ENCODE measurements at regions not wholly inside any gene's neighbourhood (a gene's known extent, or its start where the extent isn't known, plus 50 kb on each side); places are given as distances from the start of the nearest gene placed in this dataset.
"Not testable (repeated sequence)": the region's sequence is repeated elsewhere in the genome, so short reads cannot be mapped to it uniquely, and the experiment has no call there.

GRCh38 chr2:66169076-66169475, 265.8 kb upstream of the MEIS1 start:
- no peak for DNase-seq

DNA sequence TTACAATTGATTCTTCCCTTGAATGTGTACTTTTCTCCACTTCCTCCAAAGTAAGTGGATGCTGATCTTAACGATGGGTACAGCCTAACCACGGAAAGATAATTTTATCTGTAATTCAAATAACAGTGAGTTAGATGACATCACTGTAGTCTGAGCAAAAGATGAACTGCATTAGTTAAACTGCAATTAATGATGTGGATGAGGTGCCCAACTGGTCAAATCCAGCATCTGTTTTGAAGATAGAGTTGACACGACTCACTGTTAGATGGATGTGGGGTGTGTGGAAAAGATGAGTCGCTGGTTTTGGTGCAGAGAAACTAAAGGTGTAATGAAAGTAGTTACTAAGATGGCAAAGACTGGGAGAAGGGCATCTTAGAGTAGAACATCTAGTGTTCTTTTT, 270.5 kb upstream of the MEIS1 start:
- DNase-seq: no peak

- no peak for DNase-seq
These were observed 278.8 kb upstream of the MEIS1 start for GRCh38 chr2:66156171-66156570.

DNA sequence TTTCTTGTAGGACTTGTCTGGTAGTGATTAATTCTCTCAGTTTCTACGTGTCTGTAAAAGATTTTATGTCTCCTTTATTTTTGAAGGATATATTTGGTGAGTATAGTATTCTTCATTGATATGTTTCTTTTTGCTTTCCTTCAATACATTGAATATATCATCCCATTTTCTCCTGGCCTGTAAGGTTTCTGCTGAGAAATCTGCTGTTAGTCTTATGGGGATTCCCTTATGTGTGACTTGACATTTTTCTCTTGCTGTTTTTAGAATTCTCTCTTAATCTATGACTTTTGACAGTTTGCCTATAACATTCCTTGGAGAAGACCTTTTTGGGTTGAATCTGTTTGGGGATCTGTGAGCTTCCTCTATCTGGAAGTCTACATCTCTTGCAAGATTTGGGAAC, 281.0 kb upstream of the MEIS1 start:
- DNase-seq: no peak

GRCh38 chr2:66145490-66145889, 289.4 kb upstream of the MEIS1 start:
- no peak for DNase-seq

- DNase-seq: not testable (repeated sequence)
These were observed 290.6 kb upstream of the MEIS1 start for GRCh38 chr2:66144324-66144723.

DNA sequence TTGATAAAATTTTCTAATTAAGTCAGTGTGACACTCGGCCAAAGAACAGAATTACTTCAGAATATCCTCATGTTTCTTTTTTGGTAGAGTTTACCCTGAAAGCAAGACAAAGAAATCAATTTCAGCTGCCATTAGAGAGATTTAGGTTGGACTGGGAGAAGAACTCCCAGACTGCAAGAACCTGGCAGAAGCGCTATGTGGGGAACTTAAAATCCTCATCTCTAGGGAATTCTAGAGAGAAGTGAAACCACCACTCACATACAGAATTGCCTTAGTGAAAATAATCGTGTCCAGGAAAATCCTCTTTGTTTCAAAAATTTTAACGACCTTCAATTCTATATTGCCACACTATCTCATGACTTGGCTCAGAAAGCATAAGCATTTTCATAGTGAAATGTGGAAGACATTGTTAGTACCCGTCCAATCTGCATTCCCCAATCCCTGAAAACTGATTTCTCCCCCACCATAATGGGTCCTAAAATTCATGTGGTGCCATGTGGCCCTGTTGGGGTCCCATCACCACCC, 297.3 kb upstream of the MEIS1 start:
- DNase-seq: no peak

- DNase-seq: no peak
These were observed 300.7 kb upstream of the MEIS1 start for GRCh38 chr2:66134138-66134701.

DNA sequence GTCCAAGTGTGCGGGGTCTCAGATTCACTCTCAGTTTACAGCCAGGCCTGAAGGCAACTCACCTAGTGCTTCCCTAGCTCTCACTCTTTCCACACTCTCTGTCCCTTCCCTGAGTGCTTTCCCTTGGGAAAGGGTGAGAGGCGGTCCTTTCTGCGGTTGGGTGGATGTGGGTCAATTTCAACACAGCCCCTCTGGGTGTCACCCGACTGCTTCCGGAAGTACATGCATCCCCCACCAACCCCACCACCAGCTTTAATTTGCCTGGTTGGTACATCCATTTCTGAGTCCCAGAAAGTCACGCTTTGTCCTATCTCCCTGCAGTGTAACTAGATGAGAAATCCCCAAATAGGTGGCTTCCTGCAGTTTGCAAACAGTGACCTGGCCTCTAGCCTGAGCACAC, 307.3 kb upstream of the MEIS1 start:
- DNase-seq: no peak

GRCh38 chr2:66127061-66127460, 307.9 kb upstream of the MEIS1 start:
- no peak for DNase-seq

DNA sequence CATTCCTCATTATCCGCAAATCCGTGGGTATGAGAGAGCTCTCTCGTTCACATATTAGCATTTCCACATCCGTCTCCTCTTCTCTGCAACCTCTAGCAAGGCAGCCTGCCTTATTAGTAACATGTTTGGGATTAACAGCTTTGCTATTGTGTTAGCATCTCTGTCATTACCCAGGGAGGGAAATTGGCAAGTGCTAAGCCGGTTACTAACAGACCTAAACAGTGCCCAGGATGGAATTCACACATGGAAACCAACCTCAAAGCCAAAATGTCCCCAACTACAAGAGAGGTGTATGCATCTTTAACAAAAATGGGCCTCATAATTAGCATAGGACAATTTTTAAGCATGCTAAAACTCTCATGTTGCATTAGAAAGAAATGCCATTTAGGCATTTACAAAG, 309.0 kb upstream of the MEIS1 start:
- DNase-seq: no peak

GRCh38 chr2:66122516-66122915, 312.4 kb upstream of the MEIS1 start:
- no peak for DNase-seq

GRCh38 chr2:66121946-66122345, 313.0 kb upstream of the MEIS1 start:
- no peak for DNase-seq

DNA sequence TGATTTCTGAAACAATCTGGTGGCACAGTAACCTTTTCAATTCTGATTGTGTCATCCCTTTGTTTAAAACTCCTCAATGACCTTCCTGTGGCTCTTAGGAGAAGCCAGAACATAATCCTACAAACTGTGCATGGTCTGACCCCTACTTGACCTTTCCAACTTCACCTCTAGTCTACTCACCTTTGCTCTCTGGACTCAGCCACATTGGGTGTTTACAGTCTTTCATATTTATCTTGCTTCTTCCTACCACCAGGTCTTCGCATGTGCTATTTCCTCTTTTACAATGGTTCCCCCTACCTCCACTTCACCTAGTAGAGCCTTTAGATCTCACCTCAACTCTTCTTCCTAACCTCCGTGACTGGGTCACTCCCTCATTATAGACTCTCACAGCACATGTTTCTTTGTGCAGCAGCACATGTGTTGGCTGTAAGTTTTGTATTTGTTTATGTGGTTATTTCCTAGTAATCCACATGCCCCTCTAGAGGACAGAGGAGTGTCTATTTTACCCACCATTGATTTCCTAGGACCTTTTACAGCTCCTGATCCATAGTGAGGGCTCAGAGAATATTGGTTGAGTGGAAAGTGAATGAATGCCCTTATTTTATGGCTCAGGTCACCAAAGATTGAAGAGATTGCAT, 320.8 kb upstream of the MEIS1 start:
- DNase-seq: no peak

DNA sequence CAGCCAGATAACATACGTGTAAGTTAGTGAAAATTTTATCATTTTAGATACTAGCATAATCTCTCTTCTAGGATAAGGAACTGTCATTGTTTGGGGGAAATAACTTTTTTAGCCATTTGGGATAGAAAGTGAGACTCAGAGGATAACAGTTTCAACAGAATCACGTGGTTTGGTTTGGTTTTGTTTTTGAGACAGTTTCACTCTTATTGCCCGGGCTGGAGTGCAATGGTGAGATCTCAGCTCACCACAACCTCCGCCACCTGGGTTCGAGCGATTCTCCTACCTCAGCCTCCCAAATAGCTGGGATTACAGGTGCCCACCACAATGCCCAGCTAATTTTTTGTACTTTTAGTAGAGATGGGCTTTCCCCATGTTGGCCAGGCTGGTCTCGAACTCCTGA, 323.2 kb upstream of the MEIS1 start:
- no peak for DNase-seq

GRCh38 chr2:66110608-66111007, 324.3 kb upstream of the MEIS1 start:
- DNase-seq: no peak

DNA sequence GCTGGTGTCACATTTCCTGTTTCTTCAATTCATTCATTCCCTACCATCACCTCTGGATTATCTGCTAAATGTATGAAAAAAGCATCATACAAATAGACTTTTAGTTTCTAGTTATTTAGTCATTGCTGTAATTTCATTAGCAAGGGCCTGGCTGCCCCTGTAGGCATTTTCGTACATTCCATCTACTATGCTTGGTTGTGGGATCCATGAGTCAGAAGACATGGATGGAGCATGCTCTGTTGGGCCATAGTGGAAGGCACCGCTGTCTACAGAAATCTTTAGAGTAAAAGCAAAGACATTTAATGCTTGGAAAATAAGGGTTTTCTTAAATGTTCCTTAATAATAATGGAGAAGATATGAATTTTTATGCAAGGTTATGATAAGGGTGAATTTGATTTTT, 324.8 kb upstream of the MEIS1 start:
- no peak for DNase-seq

- no peak for DNase-seq
These were observed 325.5 kb upstream of the MEIS1 start for GRCh38 chr2:66109419-66109818.

- DNase-seq: no peak
These were observed 329.7 kb upstream of the MEIS1 start for GRCh38 chr2:66105066-66105753.

DNA sequence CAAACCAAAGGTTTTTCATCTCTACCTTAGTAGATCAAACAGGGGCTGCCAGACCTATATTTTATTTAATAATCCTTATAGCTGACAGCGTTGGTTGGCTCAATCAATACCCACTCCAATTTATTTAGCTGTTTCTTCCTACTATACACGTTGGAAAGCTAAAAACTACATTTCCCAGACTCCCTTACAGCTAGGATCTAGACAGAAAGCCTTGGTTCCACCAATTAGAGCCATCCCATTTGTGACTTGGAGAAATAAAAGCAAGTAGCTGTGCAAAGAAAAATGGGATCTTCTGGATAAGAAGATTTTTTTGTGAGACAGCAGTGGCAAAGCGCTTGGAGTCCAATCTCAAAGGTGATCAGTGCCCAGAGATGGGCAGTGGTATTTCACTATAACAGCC, 331.3 kb upstream of the MEIS1 start:
- DNase-seq: no peak

DNA sequence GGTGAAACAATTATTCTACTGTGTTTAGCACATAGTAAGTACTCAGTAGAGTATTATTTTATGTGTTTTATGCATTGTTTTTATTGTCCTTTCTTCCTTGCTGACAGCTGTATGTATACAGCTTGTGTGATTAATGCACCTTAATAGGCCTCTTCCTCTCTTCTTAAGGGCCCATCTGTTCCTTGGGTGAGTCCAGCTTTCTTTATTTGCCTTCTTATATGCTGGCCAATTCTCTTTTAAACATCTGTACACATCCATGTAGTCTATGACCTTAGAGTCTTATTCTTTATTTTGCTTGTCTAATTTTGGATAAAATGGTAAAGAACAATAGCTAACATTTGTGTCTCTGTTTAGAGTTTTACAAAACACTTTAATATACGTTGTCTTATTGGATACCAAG, 333.7 kb upstream of the MEIS1 start:
- no peak for DNase-seq

- no peak for DNase-seq
These were observed 339.0 kb upstream of the MEIS1 start for GRCh38 chr2:66095820-66096345.

DNA sequence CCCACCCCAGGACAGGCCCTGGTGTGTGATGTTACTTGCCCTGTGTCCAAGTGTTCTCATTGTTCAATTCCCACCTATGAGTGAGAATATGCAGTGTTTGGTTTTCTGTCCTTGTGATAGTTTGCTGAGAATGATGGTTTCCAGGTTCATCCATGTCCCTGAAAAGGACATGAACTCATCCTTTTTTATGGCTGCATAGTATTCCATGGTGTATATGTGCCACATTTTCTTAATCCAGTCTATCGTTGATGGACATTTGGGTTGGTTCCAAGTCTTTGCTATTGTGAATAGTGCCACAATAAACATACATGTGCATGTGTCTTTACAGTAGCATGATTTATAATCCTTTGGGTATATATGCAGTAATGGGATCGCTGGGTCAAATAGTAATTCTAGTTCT, 340.2 kb upstream of the MEIS1 start:
- DNase-seq: not testable (repeated sequence)

- no peak for DNase-seq
These were observed 341.6 kb upstream of the MEIS1 start for GRCh38 chr2:66093371-66093770.
